ENCODE measurements at regions not wholly inside any gene's neighbourhood (a gene's known extent, or its start where the extent isn't known, plus 50 kb on each side); places are given as distances from the start of the nearest gene placed in this dataset.

- no peaks in the 10 kb centered on the region for H3K27me3 ChIP-seq
- TF ChIP-seq CTCF (IDR thresholded peaks at IDR 0.05; ENCODE audit: low read depth, low read length) = no peak
- DNase-seq (ENCODE audit: low read depth in 1 of 2, low spot score in 1 of 2) = no peak
- no peaks in the 10 kb centered on the region for H3K36me3 ChIP-seq
- H3K4me1 ChIP-seq (ENCODE audit: low read depth) = no peaks in the 10 kb centered on the region
- H3K27ac ChIP-seq = no peak overlapping the region
- no peaks in the 10 kb centered on the region for H3K9me3 ChIP-seq (ENCODE audit: low read depth)
- H3K4me3 ChIP-seq = no peak overlapping the region
Observed at GRCh38 chr10:56142092-56142728, 218.8 kb downstream of the ZWINT start.

GRCh38 chr10:56139405-56139804, 221.7 kb downstream of the ZWINT start:
- no peak overlapping the region for H3K4me3 ChIP-seq
- no peak overlapping the region for H3K27ac ChIP-seq
- H3K9me3 ChIP-seq (ENCODE audit: low read depth) = no peaks in the 10 kb centered on the region
- DNase-seq (ENCODE audit: low read depth in 1 of 2, low spot score in 1 of 2) = no peak
- no peaks in the 10 kb centered on the region for H3K4me1 ChIP-seq (ENCODE audit: low read depth)
- no peaks in the 10 kb centered on the region for H3K36me3 ChIP-seq
- no peaks in the 10 kb centered on the region for H3K27me3 ChIP-seq
- TF ChIP-seq CTCF (IDR thresholded peaks at IDR 0.05; ENCODE audit: low read depth, low read length) = no peak

- DNase-seq (ENCODE audit: low read depth in 1 of 2, low spot score in 1 of 2) = no peak
- Histone ChIP-seq H3K27ac (no peak overlapping the region), H3K4me1 (ENCODE audit: low read depth) (no peaks in the 10 kb centered on the region), H3K36me3 (no peaks in the 10 kb centered on the region), H3K4me3 (no peak overlapping the region), H3K9me3 (ENCODE audit: low read depth) (no peaks in the 10 kb centered on the region), H3K27me3 (no peaks in the 10 kb centered on the region)
- no peak for TF ChIP-seq CTCF (IDR thresholded peaks at IDR 0.05; ENCODE audit: low read depth, low read length)
Observed at GRCh38 chr10:56135828-56136227, 225.2 kb downstream of the ZWINT start.

- Histone ChIP-seq H3K9me3 (ENCODE audit: low read depth) (no peaks in the 10 kb centered on the region), H3K36me3 (no peaks in the 10 kb centered on the region), H3K4me1 (ENCODE audit: low read depth) (no peaks in the 10 kb centered on the region), H3K27ac (no peak overlapping the region), H3K4me3 (no peak overlapping the region), H3K27me3 (no peaks in the 10 kb centered on the region)
- no peak for DNase-seq (ENCODE audit: low read depth in 1 of 2, low spot score in 1 of 2)
- no peak for TF ChIP-seq CTCF (IDR thresholded peaks at IDR 0.05; ENCODE audit: low read depth, low read length)
Observed at GRCh38 chr10:56123247-56123646, 237.8 kb downstream of the ZWINT start.

- TF ChIP-seq CTCF (IDR thresholded peaks at IDR 0.05; ENCODE audit: low read depth, low read length) = no peak
- H3K27ac ChIP-seq = no peak overlapping the region
- H3K27me3 ChIP-seq = no peaks in the 10 kb centered on the region
- H3K4me3 ChIP-seq = no peak overlapping the region
- no peaks in the 10 kb centered on the region for H3K9me3 ChIP-seq (ENCODE audit: low read depth)
- H3K4me1 ChIP-seq (ENCODE audit: low read depth) = no peaks in the 10 kb centered on the region
- H3K36me3 ChIP-seq = no peaks in the 10 kb centered on the region
- DNase-seq (ENCODE audit: low read depth in 1 of 2, low spot score in 1 of 2) = peak in 1 of 2 donors; percentile 46
Observed at GRCh38 chr10:56116684-56117083, 244.4 kb downstream of the ZWINT start.
